ENCODE measurements at regions not wholly inside any gene's neighbourhood (a gene's known extent, or its start where the extent isn't known, plus 50 kb on each side); places are given as distances from the start of the nearest gene placed in this dataset.

GRCh38 chrX:114472788-114473187 is 111.1 kb upstream of the HTR2C start:
- H4K20me1 ChIP-seq (ENCODE audit: insufficient read depth), result no peaks in the 10 kb centered on the region
- 11% methylated on average over 2 of the region's 2 CpGs for WGBS (ENCODE audit: low lambda C conversion rate)
- no peak for TF ChIP-seq MEF2A (IDR thresholded peaks at IDR 0.05; ENCODE audit: borderline replicate concordance, low read depth)
- no peak for TF ChIP-seq USF2 (IDR thresholded peaks at IDR 0.05; ENCODE audit: borderline replicate concordance, low read depth, low read length)
- TF ChIP-seq MAX (IDR thresholded peaks at IDR 0.05; ENCODE audit: low read depth), result no peak
- TF ChIP-seq SIN3A (IDR thresholded peaks at IDR 0.05; ENCODE audit: borderline replicate concordance, low read depth, low read length), result no peak
- no peak for TF ChIP-seq RAD21 (IDR thresholded peaks at IDR 0.05; ENCODE audit: low read length)
- TF ChIP-seq FOXM1 (IDR thresholded peaks at IDR 0.05; ENCODE audit: low read depth), result no peak
- TF ChIP-seq RXRA (IDR thresholded peaks at IDR 0.05; ENCODE audit: borderline replicate concordance, low read depth), result no peak
- TF ChIP-seq TCF12 (IDR thresholded peaks at IDR 0.05), result no peak
- no peak for TF ChIP-seq ELF1 (IDR thresholded peaks at IDR 0.05)
- no peak for TF ChIP-seq MXI1 (IDR thresholded peaks at IDR 0.05; ENCODE audit: low read depth, low read length)
- TF ChIP-seq TAF1 (IDR thresholded peaks at IDR 0.05; ENCODE audit: borderline replicate concordance, low read depth, low read length), result no peak
- TF ChIP-seq POLR2AphosphoS5 (IDR thresholded peaks at IDR 0.05; ENCODE audit: low read depth, low read length), result no peak
- TF ChIP-seq USF1 (IDR thresholded peaks at IDR 0.05; ENCODE audit: borderline replicate concordance, low read depth), result no peak
- no peak for TF ChIP-seq JUND (IDR thresholded peaks at IDR 0.05)
- no peak for TF ChIP-seq CTCF (IDR thresholded peaks at IDR 0.05)
- no peak for TF ChIP-seq TEAD4 (IDR thresholded peaks at IDR 0.05; ENCODE audit: borderline replicate concordance, insufficient read depth)
- TF ChIP-seq GABPA (IDR thresholded peaks at IDR 0.05; ENCODE audit: low read depth), result no peak
- TF ChIP-seq FOXJ3 (CRISPR knock-in tag; IDR thresholded peaks at IDR 0.05), result no peak
- TF ChIP-seq RFX5 (IDR thresholded peaks at IDR 0.05; ENCODE audit: low read length), result no peak
- no peak for TF ChIP-seq NRF1 (IDR thresholded peaks at IDR 0.05; ENCODE audit: low read depth, low read length)
- H3K9me3 ChIP-seq, result no peaks in the 10 kb centered on the region
- no peak overlapping the region for H3K9ac ChIP-seq
- H2AFZ ChIP-seq (ENCODE audit: low read depth), result no peak overlapping the region
- no peak overlapping the region for H3K4me3 ChIP-seq (ENCODE audit: low read depth in 2 of 2, low read length in 1 of 2)
- H3K36me3 ChIP-seq (replicated peaks in 1 of 2; ENCODE audit: control insufficient read depth in 1 of 2, insufficient read depth in 2 of 2, low read length in 1 of 2), result no peaks in the 10 kb centered on the region
- no peaks in the 10 kb centered on the region for H3F3A ChIP-seq (replicated peaks; ENCODE audit: insufficient read depth)
- 0 out of 2 replicates have a peak, but pooled peaks cover under 1% of the 10 kb centered on the region for H3K27me3 ChIP-seq (ENCODE audit: insufficient read depth)
- H3K79me2 ChIP-seq (ENCODE audit: insufficient read depth), result no peaks in the 10 kb centered on the region
- no peaks in the 10 kb centered on the region for H3K4me1 ChIP-seq (ENCODE audit: control insufficient read depth in 1 of 2, insufficient read depth in 2 of 2, low read depth in 1 of 2, low read length in 1 of 2)
- no peaks in the 10 kb centered on the region for H3K9me2 ChIP-seq
- ChIA-PET POLR2A (no interaction called here), CTCF (no interaction called here)
- H3K27ac ChIP-seq (ENCODE audit: low read depth in 2 of 2, low read length in 1 of 2), result no peak overlapping the region
- DNase-seq, result no peak
- no peak overlapping the region for H3K4me2 ChIP-seq
